ENCODE measurements at regions not wholly inside any gene's neighbourhood (a gene's known extent, or its start where the extent isn't known, plus 50 kb on each side); places are given as distances from the start of the nearest gene placed in this dataset.

DNA sequence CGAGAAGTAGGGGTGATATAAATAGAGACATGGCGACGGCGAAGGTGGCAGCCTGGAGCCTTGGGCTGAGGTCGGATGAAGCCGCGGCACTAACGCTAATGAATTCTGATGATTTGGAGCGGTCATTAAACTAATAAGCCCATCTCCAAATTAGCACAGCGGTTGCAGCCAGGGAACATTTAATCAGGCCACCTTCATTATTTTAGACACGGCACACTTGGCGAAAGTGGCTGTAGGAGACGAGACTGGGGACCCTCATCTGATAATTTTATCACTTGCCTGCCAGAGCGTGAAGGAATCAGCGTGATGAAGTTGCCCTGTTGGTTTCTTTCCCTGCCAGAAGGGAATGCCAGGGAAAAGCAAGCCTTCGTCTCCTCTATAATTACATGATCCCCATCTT, 664.3 kb upstream of the TBX3 start:
- RAD21 ChIA-PET (ENCODE audit: low non-redundant PET in 1 of 2, low total read pairs in 2 of 2, uncharacterized antibody in 2 of 2, unreplicated experiment in 2 of 2) = no interaction called here
- Histone ChIP-seq H3K4me2 (ENCODE audit: low read length) (no peak overlapping the region), H2AFZ (ENCODE audit: low read depth, low read length, poor library complexity, severe bottlenecking) (no peak overlapping the region), H3K27ac (ENCODE audit: low read depth, low read length) (no peak overlapping the region), H3K4me1 (ENCODE audit: control insufficient read depth in 1 of 2, insufficient read depth in 2 of 2, low read length in 2 of 2) (no peaks in the 10 kb centered on the region), H3K9me3 (ENCODE audit: control insufficient read depth in 1 of 2, insufficient read depth in 1 of 2, low read depth in 1 of 2, low read length in 2 of 2) (no peaks in the 10 kb centered on the region), H3K9ac (ENCODE audit: low read length) (no peak overlapping the region), H3K9me2 (ENCODE audit: insufficient read depth) (no peaks in the 10 kb centered on the region), H3K4me3 (replicated peaks in 1 of 2; ENCODE audit: low read depth in 1 of 2, low read length in 2 of 2) (no peak overlapping the region), H3K36me3 (ENCODE audit: control insufficient read depth in 1 of 2, insufficient read depth in 2 of 2, low read length in 2 of 2) (no peaks in the 10 kb centered on the region), H3K79me2 (ENCODE audit: insufficient read depth, low read length) (no peaks in the 10 kb centered on the region), H4K20me1 (ENCODE audit: insufficient read depth) (no peaks in the 10 kb centered on the region), H3K27me3 (ENCODE audit: insufficient read depth, low read length) (no peaks in the 10 kb centered on the region)
- CTCF ChIA-PET = no interaction called here
- ATAC-seq (no peak), DNase-seq (ENCODE audit: low read depth, low spot score) (no peak)
- intact Hi-C loops (cut with micrococcal nuclease) = no loop called here
- POLR2A ChIA-PET = no interaction called here
- TF ChIP-seq EZH2phosphoT487 (IDR thresholded peaks at IDR 0.05; ENCODE audit: borderline replicate concordance) (no peak), ZFX (IDR thresholded peaks at IDR 0.05) (no peak), FOSL1 (IDR thresholded peaks at IDR 0.05; ENCODE audit: low read depth) (no peak), ELF1 (IDR thresholded peaks at IDR 0.05; ENCODE audit: borderline replicate concordance, low read depth) (no peak), CEBPB (IDR thresholded peaks at IDR 0.05; ENCODE audit: low read depth) (no peak), YY1 (IDR thresholded peaks at IDR 0.05; ENCODE audit: extremely low read depth, insufficient replicate concordance, low read depth, low read length) (no peak), SP1 (IDR thresholded peaks at IDR 0.05; ENCODE audit: low read depth) (no peak), POLR2AphosphoS5 (IDR thresholded peaks at IDR 0.05; ENCODE audit: low read depth, low read length) (no peak), JUND (IDR thresholded peaks at IDR 0.05) (no peak), POLR2A (IDR thresholded peaks at IDR 0.05; ENCODE audit: borderline replicate concordance, extremely low read depth, insufficient read depth, insufficient read length) (no peak), REST (IDR thresholded peaks at IDR 0.05; ENCODE audit: low read depth) (no peak), EGR1 (IDR thresholded peaks at IDR 0.05; ENCODE audit: low read depth) (no peak), TCF7L2 (IDR thresholded peaks at IDR 0.05; ENCODE audit: borderline replicate concordance, extremely low read depth, insufficient read depth, insufficient read length) (no peak), ZNF274 (IDR thresholded peaks at IDR 0.05; ENCODE audit: low read depth, low read length) (no peak), EZH2 (IDR thresholded peaks at IDR 0.05) (no peak)
- TF ChIP-seq, protein P1, sequence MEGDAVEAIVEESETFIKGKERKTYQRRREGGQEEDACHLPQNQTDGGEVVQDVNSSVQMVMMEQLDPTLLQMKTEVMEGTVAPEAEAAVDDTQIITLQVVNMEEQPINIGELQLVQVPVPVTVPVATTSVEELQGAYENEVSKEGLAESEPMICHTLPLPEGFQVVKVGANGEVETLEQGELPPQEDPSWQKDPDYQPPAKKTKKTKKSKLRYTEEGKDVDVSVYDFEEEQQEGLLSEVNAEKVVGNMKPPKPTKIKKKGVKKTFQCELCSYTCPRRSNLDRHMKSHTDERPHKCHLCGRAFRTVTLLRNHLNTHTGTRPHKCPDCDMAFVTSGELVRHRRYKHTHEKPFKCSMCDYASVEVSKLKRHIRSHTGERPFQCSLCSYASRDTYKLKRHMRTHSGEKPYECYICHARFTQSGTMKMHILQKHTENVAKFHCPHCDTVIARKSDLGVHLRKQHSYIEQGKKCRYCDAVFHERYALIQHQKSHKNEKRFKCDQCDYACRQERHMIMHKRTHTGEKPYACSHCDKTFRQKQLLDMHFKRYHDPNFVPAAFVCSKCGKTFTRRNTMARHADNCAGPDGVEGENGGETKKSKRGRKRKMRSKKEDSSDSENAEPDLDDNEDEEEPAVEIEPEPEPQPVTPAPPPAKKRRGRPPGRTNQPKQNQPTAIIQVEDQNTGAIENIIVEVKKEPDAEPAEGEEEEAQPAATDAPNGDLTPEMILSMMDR (IDR thresholded peaks at IDR 0.05 in 2 of 3, conservative IDR thresholded peaks at IDR 0.05 in 1 of 3; ENCODE audit: borderline replicate concordance in 1 of 3, insufficient read depth in 1 of 3, low read depth in 2 of 3, low read length in 2 of 3) = no peak
- TF ChIP-seq, protein P2, sequence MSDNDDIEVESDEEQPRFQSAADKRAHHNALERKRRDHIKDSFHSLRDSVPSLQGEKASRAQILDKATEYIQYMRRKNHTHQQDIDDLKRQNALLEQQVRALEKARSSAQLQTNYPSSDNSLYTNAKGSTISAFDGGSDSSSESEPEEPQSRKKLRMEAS (IDR thresholded peaks at IDR 0.05) = no peak
- BruUV-seq (replicated peaks) = no TSS peak

Measured in HCT116 (cell line).